ENCODE measurements at regions not wholly inside any gene's neighbourhood (a gene's known extent, or its start where the extent isn't known, plus 50 kb on each side); places are given as distances from the start of the nearest gene placed in this dataset.
A peak's percentile ranks its signal among the peaks of the same experiment; 100 is the strongest.

DNA sequence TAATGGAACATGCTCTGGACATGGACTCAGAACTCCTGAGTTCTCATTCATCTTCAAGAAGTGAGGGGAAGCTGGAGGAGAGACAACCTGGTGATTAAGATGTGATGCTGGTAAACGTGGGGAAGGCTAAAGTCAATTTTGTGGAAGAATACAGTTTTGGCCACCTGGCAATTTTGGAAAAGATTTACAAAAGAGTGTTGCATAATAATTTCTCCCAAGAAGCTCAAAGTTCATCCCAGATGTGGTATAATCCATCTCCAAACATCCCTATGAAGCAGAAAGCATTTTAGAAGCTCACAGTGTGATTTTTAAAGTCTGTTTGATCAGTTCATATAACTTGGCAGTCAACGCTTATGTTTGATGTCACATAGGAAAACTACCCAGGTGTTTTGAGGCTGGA, 208.7 kb downstream of the LMX1A start:
- TF ChIP-seq, protein P1, sequence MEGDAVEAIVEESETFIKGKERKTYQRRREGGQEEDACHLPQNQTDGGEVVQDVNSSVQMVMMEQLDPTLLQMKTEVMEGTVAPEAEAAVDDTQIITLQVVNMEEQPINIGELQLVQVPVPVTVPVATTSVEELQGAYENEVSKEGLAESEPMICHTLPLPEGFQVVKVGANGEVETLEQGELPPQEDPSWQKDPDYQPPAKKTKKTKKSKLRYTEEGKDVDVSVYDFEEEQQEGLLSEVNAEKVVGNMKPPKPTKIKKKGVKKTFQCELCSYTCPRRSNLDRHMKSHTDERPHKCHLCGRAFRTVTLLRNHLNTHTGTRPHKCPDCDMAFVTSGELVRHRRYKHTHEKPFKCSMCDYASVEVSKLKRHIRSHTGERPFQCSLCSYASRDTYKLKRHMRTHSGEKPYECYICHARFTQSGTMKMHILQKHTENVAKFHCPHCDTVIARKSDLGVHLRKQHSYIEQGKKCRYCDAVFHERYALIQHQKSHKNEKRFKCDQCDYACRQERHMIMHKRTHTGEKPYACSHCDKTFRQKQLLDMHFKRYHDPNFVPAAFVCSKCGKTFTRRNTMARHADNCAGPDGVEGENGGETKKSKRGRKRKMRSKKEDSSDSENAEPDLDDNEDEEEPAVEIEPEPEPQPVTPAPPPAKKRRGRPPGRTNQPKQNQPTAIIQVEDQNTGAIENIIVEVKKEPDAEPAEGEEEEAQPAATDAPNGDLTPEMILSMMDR (IDR thresholded peaks at IDR 0.05; ENCODE audit: low read depth, low read length, missing control alignments), result no peak
- no peak for DNase-seq (ENCODE audit: extremely low read depth, low read depth)
- no peak overlapping the region for H3K4me3 ChIP-seq (replicated peaks; ENCODE audit: low read depth, low read length)

DNA sequence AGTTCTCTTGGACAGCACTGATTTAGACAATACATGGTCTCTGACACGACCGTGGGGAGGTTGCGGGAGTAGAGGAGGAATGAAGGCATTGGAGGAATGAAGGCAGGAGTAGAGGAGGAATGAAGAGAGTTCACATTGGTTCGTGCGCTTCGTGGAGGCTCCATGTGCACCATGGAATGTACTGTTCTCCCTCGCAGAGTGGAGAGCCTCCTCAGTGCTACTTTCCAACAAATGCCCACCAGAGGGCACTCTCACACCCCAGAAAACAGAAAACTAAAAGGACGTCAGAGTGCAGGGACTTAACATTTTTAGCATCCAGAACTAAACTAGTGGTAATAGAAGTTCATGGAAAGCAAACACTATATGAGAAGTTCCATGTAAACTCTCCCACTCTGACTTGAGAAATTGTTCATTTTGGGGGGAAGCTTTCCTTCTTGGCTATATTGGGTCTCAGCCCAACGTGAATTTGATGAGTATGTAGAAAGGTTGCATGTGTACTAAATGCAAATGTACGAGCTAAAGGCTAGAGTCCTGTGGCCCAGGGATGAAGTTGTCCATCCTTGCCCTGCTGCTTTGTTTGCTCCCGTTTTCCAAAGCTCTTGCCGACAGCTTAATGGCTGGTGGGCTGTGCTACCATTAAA, 211.6 kb downstream of the LMX1A start:
- peak; percentile 39 for DNase-seq (ENCODE audit: extremely low read depth, low read depth)
- TF ChIP-seq, protein P1 (IDR thresholded peaks at IDR 0.05; ENCODE audit: low read depth, low read length, missing control alignments), result peak; percentile 83
- no peak overlapping the region for H3K4me3 ChIP-seq (replicated peaks; ENCODE audit: low read depth, low read length)

DNA sequence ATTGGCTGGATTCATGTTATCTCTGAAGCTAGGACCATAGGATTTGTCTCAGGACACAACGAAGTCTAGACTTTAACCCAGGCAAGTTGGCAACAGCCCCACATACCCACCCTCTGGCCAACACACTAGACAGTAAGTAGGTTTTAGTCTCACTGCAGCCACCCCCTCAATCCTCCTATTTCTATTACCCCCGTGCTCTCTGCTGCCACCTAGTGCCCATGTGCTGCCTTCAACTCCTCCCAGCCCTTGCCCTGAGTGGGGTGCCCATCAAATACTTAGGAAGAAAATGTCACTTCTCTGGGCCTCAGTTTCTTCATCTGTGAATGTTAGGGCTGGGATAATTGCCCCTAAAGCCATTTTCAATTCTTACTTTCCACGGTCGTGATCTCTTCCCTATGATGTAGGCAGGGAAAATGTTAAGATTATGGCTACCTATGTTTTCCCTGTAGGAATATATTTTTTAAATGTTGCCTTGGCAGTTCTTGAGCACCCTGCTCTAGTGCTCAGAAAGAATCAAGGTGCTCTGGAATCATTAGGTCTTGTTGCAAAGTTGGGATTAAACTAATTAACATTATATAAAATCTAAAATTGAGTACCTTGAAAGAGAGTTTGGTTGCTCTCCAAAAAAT, 213.0 kb downstream of the LMX1A start:
- TF ChIP-seq, protein P1 (IDR thresholded peaks at IDR 0.05; ENCODE audit: low read depth, low read length, missing control alignments), result peak; percentile 73
- H3K4me3 ChIP-seq (replicated peaks; ENCODE audit: low read depth, low read length), result no peak overlapping the region
- DNase-seq (ENCODE audit: extremely low read depth, low read depth), result no peak

DNA sequence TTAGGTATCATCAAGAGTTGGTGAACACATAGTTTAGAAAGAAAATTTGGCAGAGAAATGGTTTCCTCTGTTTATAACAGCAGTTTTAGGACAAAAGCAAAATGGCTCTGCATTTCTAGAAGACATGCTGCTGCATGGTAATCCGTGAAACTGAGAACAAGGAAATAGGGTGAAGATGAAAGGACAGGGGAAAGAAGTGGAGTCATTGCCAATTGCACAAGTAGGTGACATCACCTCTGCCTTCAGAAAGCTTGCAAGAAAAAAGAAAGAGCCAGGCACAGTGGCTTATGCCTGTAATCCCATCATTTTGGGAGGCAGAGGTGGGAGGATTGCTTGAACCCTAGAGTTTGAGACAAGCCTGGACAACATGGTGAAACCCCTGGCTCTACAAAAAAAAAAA, 217.6 kb downstream of the LMX1A start:
- no peak for DNase-seq (ENCODE audit: extremely low read depth, low read depth)
- TF ChIP-seq, protein P1 (IDR thresholded peaks at IDR 0.05; ENCODE audit: low read depth, low read length, missing control alignments), result no peak
- no peak overlapping the region for H3K4me3 ChIP-seq (replicated peaks; ENCODE audit: low read depth, low read length)

DNA sequence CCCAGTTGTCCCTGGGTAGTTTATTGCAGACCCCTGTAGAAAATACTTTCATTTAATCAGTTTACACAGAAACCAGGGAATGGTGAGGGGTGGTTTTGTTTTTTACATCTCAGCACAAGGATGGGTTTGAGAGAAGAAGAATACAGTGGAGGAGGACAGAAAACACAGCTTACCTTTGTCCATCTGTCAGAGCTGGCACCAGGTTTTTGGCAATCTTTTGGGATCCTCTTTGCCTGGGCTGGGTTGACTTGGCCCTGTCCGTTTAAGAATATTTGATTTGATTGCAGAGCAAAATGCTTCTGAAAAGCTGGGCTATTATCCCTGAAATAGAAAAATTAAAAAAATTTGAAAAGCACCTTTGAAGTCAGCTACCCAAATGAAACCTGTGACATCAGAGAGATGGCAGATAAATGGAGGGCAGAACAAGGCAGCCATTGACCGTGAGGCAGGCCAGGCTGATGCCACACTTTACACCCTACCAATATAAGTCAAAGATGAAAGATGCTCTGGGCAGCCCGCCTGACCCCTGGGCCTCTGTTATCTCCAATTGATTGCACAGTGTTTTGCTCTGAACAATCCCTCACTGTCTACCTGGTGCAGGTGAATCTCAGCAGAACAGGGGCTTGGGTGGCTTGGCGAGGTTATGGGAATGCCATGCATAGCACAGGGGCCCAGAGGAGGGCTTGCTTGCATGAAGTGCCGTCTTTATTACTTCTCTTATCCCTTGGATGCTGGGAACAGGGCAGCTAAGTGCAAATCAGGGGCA, 218.8 kb downstream of the LMX1A start:
- no peak for DNase-seq (ENCODE audit: extremely low read depth, low read depth)
- H3K4me3 ChIP-seq (replicated peaks; ENCODE audit: low read depth, low read length), result no peak overlapping the region
- TF ChIP-seq, protein P1 (IDR thresholded peaks at IDR 0.05; ENCODE audit: low read depth, low read length, missing control alignments), result no peak

DNA sequence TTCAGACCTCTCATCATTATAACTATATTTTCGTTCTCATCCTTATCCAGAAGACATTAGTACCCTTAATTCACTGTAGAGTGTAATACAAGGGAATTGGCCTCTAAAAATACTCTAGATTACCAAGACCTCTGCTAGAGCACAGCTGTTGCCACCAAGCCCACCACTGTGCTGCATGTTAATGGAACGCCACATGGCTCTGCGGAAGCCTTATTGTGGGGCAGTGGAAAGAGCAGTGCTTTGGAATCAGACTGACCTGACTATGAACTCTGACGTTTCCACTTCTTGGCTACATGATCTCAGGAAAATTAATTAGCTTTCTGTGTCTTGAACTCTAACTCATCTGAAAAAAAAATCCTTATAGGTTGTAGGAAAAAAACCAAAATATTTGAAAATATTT, 222.1 kb downstream of the LMX1A start:
- TF ChIP-seq, protein P1 (IDR thresholded peaks at IDR 0.05; ENCODE audit: low read depth, low read length, missing control alignments), result no peak
- DNase-seq (ENCODE audit: extremely low read depth, low read depth), result no peak

More for the DNA sequence above, 222.1 kb downstream of the LMX1A start:
- H3K4me3 ChIP-seq (replicated peaks; ENCODE audit: low read depth, low read length), result no peak overlapping the region
